Coronary artery (tissue), 2 donors: ENCODE measurements at regions not wholly inside any gene's neighbourhood (a gene's known extent, or its start where the extent isn't known, plus 50 kb on each side); places are given as distances from the start of the nearest gene placed in this dataset.

ENCODE experiments used
- DNase-seq: peaks from one replicate; pipeline ENCODE4 v3.0.0-alpha.2; 2017; ENCODE audit warnings: low spot score
- H3K27ac ChIP-seq, 2 donors: fragments of 200-600 bp; sonication (generic); one replicate each; pipeline ENCODE4 v1.5.1; 2016 to 2019
- H3K4me3 ChIP-seq: fragments of 200-600 bp; sonication (generic); 2 replicates; pipeline ENCODE4 v1.5.1; 2016; ENCODE audit warnings: mild to moderate bottlenecking, moderate library complexity
- CTCF ChIP-seq: fragments of 200-600 bp; sonication (generic); IDR thresholded peaks from one replicate; pipeline ENCODE4 v1.5.1; 2019; ENCODE audit warnings: antibody characterized with exemption

DNA sequence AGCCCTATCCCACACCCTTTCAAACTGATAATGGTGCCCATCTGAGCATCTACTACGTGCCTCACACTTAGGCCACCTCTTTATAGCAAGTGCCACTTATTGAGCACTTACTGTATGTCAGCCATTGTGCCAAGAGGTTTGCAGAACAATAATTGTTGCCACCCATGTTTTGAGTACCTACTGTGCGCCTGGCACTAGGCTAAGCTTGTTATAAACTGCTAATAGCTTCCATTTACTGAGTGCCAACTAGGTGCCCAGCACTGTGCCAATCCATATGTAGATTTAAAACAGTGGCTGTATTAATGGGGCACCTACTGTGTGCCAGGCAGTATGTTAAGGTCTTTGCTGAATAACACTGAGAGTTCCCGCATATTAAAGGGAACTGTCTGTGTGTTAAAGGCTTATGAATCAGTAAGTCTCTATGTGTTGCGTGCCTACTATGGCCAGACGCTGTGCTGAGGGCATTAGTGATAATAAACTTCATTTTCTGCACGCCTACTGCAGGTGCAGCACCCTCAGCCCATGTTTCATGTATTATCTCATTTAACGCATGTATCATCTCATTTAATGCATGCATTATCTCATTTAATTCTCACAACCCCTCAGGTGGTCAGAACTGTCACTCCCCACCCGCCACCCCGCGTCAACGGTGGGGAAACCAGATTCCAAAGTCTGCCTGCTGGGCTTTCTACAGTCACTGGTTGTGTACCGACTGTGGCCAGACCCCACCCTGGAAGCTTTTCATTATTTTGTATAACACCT lies 105.0 kb downstream of the PTPRS start:
- no peak overlapping the region for H3K4me3 ChIP-seq
- TF ChIP-seq CTCF: no peak
- no peak for DNase-seq
- H3K27ac ChIP-seq: no peak overlapping the region

- DNase-seq: no peak
- no peak overlapping the region for H3K27ac ChIP-seq
- no peak for TF ChIP-seq CTCF
- H3K4me3 ChIP-seq: no peak overlapping the region
These were observed 106.2 kb downstream of the PTPRS start for GRCh38 chr19:5234412-5234811.

- no peak overlapping the region for H3K27ac ChIP-seq
- no peak overlapping the region for H3K4me3 ChIP-seq
- TF ChIP-seq CTCF: no peak
- no peak for DNase-seq
These were observed 107.7 kb downstream of the PTPRS start for GRCh38 chr19:5232798-5233505.

- no peak overlapping the region for H3K4me3 ChIP-seq
- TF ChIP-seq CTCF: no peak
- H3K27ac ChIP-seq: no peak overlapping the region
- no peak for DNase-seq
These were observed 108.5 kb downstream of the PTPRS start for GRCh38 chr19:5231857-5232678.

DNA sequence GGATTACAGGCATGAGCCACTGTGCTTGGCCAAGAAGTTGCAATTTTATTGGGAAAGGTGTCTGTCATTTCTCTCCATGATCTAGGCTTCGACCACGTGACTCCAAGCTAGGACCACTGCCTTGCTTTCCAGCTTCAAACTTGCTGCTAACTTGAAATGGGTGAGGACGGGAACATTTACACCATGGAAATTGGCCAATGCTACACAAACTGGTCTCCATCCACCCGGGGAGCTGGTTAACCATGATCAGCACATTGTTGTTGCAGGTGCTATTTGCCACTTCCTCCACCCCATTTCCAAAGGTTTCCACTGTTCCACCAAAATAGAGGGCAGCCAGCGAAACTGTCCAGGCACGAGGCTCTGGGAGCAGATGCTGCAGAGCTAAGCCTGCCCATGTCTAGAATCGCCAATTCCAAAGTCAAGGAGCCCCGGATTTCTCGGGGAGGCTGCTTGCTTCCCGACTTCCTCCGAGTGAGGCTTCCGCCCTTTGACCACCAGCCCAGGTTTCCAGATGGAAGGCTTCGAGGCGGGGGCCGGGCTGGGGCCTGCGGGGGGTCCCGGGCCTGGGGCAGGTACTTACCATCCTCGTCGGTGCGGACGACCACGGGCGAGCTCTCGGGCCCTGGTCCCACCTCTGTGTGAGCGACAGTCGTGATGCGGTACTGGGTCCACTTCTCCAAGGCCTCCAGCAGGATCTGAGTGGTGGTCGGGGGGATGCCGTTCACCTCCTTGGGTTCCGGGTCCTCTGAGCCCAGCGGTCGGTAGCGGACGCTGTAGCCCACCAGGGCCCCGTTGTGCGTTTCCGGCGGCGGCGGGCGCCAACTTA lies 109.7 kb downstream of the PTPRS start:
- TF ChIP-seq CTCF: no peak
- DNase-seq: no peak
- Histone ChIP-seq H3K27ac (no peak overlapping the region), H3K4me3 (no peak overlapping the region)

GRCh38 chr19:5229778-5230335 lies 110.8 kb downstream of the PTPRS start:
- no peak for TF ChIP-seq CTCF
- DNase-seq: no peak
- Histone ChIP-seq H3K27ac (no peak overlapping the region), H3K4me3 (peak overlapping the region; percentile 61)
